ENCODE measurements at regions not wholly inside any gene's neighbourhood (a gene's known extent, or its start where the extent isn't known, plus 50 kb on each side); places are given as distances from the start of the nearest gene placed in this dataset.
A peak's percentile ranks its signal among the peaks of the same experiment; 100 is the strongest.

DNA sequence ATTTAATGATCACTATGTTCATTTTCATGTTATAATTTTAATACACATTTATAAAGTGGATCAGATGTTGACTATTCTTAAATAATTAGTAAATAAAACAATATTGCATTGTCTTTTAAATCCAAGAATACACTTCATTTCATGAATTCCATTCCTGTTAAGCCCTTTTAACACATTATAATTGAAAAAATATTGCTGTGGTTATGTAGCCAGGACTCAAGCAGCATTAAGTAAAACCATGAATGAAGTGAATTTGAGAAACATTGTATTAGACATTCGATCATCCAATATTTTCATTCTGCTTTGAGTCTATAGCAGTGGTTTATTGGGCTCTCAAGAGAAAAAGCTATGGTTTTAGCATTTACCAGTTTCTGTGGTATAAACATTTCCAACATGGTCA lies 94.2 kb upstream of the RAPGEF2 start:
- H3K27me3 ChIP-seq (ENCODE audit: control insufficient read depth, insufficient read depth, low read length) = peaks cover 4% of the 10 kb centered on the region
- no peaks in the 10 kb centered on the region for H3K36me3 Mint-ChIP-seq
- no peaks in the 10 kb centered on the region for H3K36me3 ChIP-seq (ENCODE audit: control insufficient read depth, insufficient read depth, low read length)
- H3K4me3 Mint-ChIP-seq = no peak overlapping the region
- H3K27ac Mint-ChIP-seq = no peak overlapping the region
- no peak overlapping the region for H3K4me3 ChIP-seq (ENCODE audit: low read depth, low read length)
- H3K9me3 Mint-ChIP-seq = peaks cover 0 to under 1% (median 0%) of the 10 kb centered on the region in 7 donors
- H3K27ac ChIP-seq (ENCODE audit: insufficient read depth, low read length, poor library complexity, severe bottlenecking) = no peak overlapping the region
- peaks cover 0 to under 1% (median 0%) of the 10 kb centered on the region in 4 donors for H3K4me1 Mint-ChIP-seq
- peaks cover 19% of the 10 kb centered on the region for H3K27me3 Mint-ChIP-seq
- ATAC-seq (ENCODE audit: low read depth in 2 of 2) (no peak), DNase-seq (no peak)
- H3K9me3 ChIP-seq (ENCODE audit: control insufficient read depth in 2 of 2, low read length in 2 of 2) = no peaks in the 10 kb centered on the region
- H3K4me1 ChIP-seq (ENCODE audit: control insufficient read depth, insufficient read depth, low read length, poor library complexity, severe bottlenecking) = no peaks in the 10 kb centered on the region

DNA sequence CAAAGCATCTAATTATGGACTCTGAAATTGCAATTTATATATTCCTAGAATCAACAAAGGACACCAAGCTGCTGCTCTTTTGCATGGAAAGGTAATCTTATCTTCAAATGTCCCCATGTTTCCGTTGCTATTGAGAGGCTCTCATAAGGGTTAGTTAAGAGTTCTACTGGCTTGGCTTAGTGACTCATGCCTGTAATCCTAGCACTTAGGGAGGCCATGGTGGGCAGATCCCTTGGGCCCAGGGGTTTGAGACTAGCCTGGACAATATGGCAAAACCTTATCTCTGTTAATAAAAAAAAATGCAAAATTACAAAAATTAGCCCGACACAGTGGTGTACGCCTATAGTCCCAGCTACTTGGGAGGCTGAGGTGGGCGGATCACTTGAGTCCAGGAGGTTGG lies 93.4 kb upstream of the RAPGEF2 start:
- no peaks in the 10 kb centered on the region for H3K9me3 Mint-ChIP-seq
- no peak overlapping the region for H3K4me3 Mint-ChIP-seq
- no peak overlapping the region for H3K27ac ChIP-seq (ENCODE audit: insufficient read depth, low read length, poor library complexity, severe bottlenecking)
- peaks cover 18% of the 10 kb centered on the region for H3K27me3 Mint-ChIP-seq
- no peaks in the 10 kb centered on the region for H3K36me3 Mint-ChIP-seq
- H3K4me3 ChIP-seq (ENCODE audit: low read depth, low read length) = no peak overlapping the region
- H3K4me1 Mint-ChIP-seq = no peaks in the 10 kb centered on the region
- no peaks in the 10 kb centered on the region for H3K4me1 ChIP-seq (ENCODE audit: control insufficient read depth, insufficient read depth, low read length, poor library complexity, severe bottlenecking)
- no peaks in the 10 kb centered on the region for H3K9me3 ChIP-seq (ENCODE audit: control insufficient read depth in 2 of 2, low read length in 2 of 2)
- peaks cover 4% of the 10 kb centered on the region for H3K27me3 ChIP-seq (ENCODE audit: control insufficient read depth, insufficient read depth, low read length)
- no peaks in the 10 kb centered on the region for H3K36me3 ChIP-seq (ENCODE audit: control insufficient read depth, insufficient read depth, low read length)
- ATAC-seq (ENCODE audit: low read depth in 2 of 2) (no peak), DNase-seq (no peak)
- no peak overlapping the region for H3K27ac Mint-ChIP-seq

- Mint-ChIP-seq H3K9me3 (no peaks in the 10 kb centered on the region), H3K36me3 (no peaks in the 10 kb centered on the region), H3K27ac (no peak overlapping the region), H3K4me3 (no peak overlapping the region), H3K4me1 (no peaks in the 10 kb centered on the region), H3K27me3 (peaks cover 18% of the 10 kb centered on the region)
- peaks cover 4% of the 10 kb centered on the region for H3K27me3 ChIP-seq (ENCODE audit: control insufficient read depth, insufficient read depth, low read length)
- no peaks in the 10 kb centered on the region for H3K9me3 ChIP-seq (ENCODE audit: control insufficient read depth in 2 of 2, low read length in 2 of 2)
- ATAC-seq (ENCODE audit: low read depth in 2 of 2) (no peak), DNase-seq (no peak)
- H3K36me3 ChIP-seq (ENCODE audit: control insufficient read depth, insufficient read depth, low read length) = no peaks in the 10 kb centered on the region
- no peaks in the 10 kb centered on the region for H3K4me1 ChIP-seq (ENCODE audit: control insufficient read depth, insufficient read depth, low read length, poor library complexity, severe bottlenecking)
- no peak overlapping the region for H3K27ac ChIP-seq (ENCODE audit: insufficient read depth, low read length, poor library complexity, severe bottlenecking)
- H3K4me3 ChIP-seq (ENCODE audit: low read depth, low read length) = no peak overlapping the region
Observed at GRCh38 chr4:159010100-159010499, 92.8 kb upstream of the RAPGEF2 start.

GRCh38 chr4:159010563-159011260 lies 92.2 kb upstream of the RAPGEF2 start:
- H3K27me3 Mint-ChIP-seq = peaks cover 18% of the 10 kb centered on the region
- no peaks in the 10 kb centered on the region for H3K9me3 Mint-ChIP-seq
- Histone ChIP-seq H3K4me1 (ENCODE audit: control insufficient read depth, insufficient read depth, low read length, poor library complexity, severe bottlenecking) (no peaks in the 10 kb centered on the region), H3K4me3 (ENCODE audit: low read depth, low read length) (no peak overlapping the region), H3K27me3 (ENCODE audit: control insufficient read depth, insufficient read depth, low read length) (peaks cover 4% of the 10 kb centered on the region), H3K9me3 (ENCODE audit: control insufficient read depth in 2 of 2, low read length in 2 of 2) (no peaks in the 10 kb centered on the region), H3K36me3 (ENCODE audit: control insufficient read depth, insufficient read depth, low read length) (no peaks in the 10 kb centered on the region), H3K27ac (ENCODE audit: insufficient read depth, low read length, poor library complexity, severe bottlenecking) (no peak overlapping the region)
- ATAC-seq (ENCODE audit: low read depth in 2 of 2) (no peak), DNase-seq (no peak)
- H3K36me3 Mint-ChIP-seq = no peaks in the 10 kb centered on the region
- H3K27ac Mint-ChIP-seq = no peak overlapping the region
- H3K4me1 Mint-ChIP-seq = no peaks in the 10 kb centered on the region
- H3K4me3 Mint-ChIP-seq = no peak overlapping the region

DNA sequence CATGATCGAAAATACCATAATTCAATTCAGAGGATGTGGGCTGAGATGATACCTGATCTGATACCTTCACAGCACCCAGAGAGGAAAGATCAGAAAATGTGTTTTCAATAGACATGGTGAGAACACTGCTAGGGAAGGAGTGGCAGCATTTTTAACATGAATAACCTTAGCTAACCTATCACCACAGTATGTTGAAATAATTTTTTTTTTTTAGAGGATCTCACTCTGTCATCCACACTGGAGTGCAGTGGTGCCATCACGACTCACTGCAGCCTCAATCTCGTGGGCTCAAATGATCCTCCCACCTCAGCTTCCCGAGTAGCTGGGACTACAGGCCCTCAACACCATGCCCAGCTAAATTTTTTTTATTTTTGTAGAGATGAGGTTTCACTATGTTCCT lies 90.5 kb upstream of the RAPGEF2 start:
- ATAC-seq (ENCODE audit: low read depth in 2 of 2) = no peak
- no peaks in the 10 kb centered on the region for H3K36me3 Mint-ChIP-seq
- no peak overlapping the region for H3K4me3 ChIP-seq (ENCODE audit: low read depth, low read length)
- no peak overlapping the region for H3K27ac Mint-ChIP-seq
- H3K4me3 Mint-ChIP-seq = no peak overlapping the region
- no peak overlapping the region for H3K27ac ChIP-seq (ENCODE audit: insufficient read depth, low read length, poor library complexity, severe bottlenecking)
- no peaks in the 10 kb centered on the region for H3K9me3 Mint-ChIP-seq
- no peaks in the 10 kb centered on the region for H3K36me3 ChIP-seq (ENCODE audit: control insufficient read depth, insufficient read depth, low read length)
- no peaks in the 10 kb centered on the region for H3K4me1 ChIP-seq (ENCODE audit: control insufficient read depth, insufficient read depth, low read length, poor library complexity, severe bottlenecking)
- DNase-seq = no peak
- peaks cover 18% of the 10 kb centered on the region for H3K27me3 Mint-ChIP-seq
- H3K27me3 ChIP-seq (ENCODE audit: control insufficient read depth, insufficient read depth, low read length) = no peaks in the 10 kb centered on the region
- no peaks in the 10 kb centered on the region for H3K4me1 Mint-ChIP-seq
- no peaks in the 10 kb centered on the region for H3K9me3 ChIP-seq (ENCODE audit: control insufficient read depth in 2 of 2, low read length in 2 of 2)

- Mint-ChIP-seq H3K27me3 (peaks cover 20% of the 10 kb centered on the region), H3K4me1 (no peaks in the 10 kb centered on the region), H3K4me3 (no peak overlapping the region), H3K36me3 (no peaks in the 10 kb centered on the region), H3K27ac (peak overlapping the region in 1 of 3 donors; percentile 32), H3K9me3 (no peaks in the 10 kb centered on the region)
- DNase-seq = no peak
- no peak overlapping the region for H3K27ac ChIP-seq (ENCODE audit: insufficient read depth, low read length, poor library complexity, severe bottlenecking)
- no peak for ATAC-seq (ENCODE audit: low read depth in 2 of 2)
- H3K4me1 ChIP-seq (ENCODE audit: control insufficient read depth, insufficient read depth, low read length, poor library complexity, severe bottlenecking) = no peaks in the 10 kb centered on the region
- H3K36me3 ChIP-seq (ENCODE audit: control insufficient read depth, insufficient read depth, low read length) = no peaks in the 10 kb centered on the region
- H3K4me3 ChIP-seq (ENCODE audit: low read depth, low read length) = no peak overlapping the region
- no peaks in the 10 kb centered on the region for H3K9me3 ChIP-seq (ENCODE audit: control insufficient read depth in 2 of 2, low read length in 2 of 2)
- no peaks in the 10 kb centered on the region for H3K27me3 ChIP-seq (ENCODE audit: control insufficient read depth, insufficient read depth, low read length)
Observed at GRCh38 chr4:159013692-159014091, 89.2 kb upstream of the RAPGEF2 start.

- Mint-ChIP-seq H3K4me1 (no peaks in the 10 kb centered on the region), H3K9me3 (no peaks in the 10 kb centered on the region), H3K36me3 (no peaks in the 10 kb centered on the region), H3K4me3 (no peak overlapping the region), H3K27me3 (peaks cover 20% of the 10 kb centered on the region), H3K27ac (no peak overlapping the region)
- ATAC-seq (ENCODE audit: low read depth in 2 of 2) = no peak
- H3K4me1 ChIP-seq (ENCODE audit: control insufficient read depth, insufficient read depth, low read length, poor library complexity, severe bottlenecking) = no peaks in the 10 kb centered on the region
- H3K9me3 ChIP-seq (ENCODE audit: control insufficient read depth in 2 of 2, low read length in 2 of 2) = no peaks in the 10 kb centered on the region
- H3K36me3 ChIP-seq (ENCODE audit: control insufficient read depth, insufficient read depth, low read length) = no peaks in the 10 kb centered on the region
- DNase-seq = no peak
- H3K27ac ChIP-seq (ENCODE audit: insufficient read depth, low read length, poor library complexity, severe bottlenecking) = no peak overlapping the region
- H3K27me3 ChIP-seq (ENCODE audit: control insufficient read depth, insufficient read depth, low read length) = no peaks in the 10 kb centered on the region
- H3K4me3 ChIP-seq (ENCODE audit: low read depth, low read length) = no peak overlapping the region
Observed at GRCh38 chr4:159014859-159015258, 88.0 kb upstream of the RAPGEF2 start.

DNA sequence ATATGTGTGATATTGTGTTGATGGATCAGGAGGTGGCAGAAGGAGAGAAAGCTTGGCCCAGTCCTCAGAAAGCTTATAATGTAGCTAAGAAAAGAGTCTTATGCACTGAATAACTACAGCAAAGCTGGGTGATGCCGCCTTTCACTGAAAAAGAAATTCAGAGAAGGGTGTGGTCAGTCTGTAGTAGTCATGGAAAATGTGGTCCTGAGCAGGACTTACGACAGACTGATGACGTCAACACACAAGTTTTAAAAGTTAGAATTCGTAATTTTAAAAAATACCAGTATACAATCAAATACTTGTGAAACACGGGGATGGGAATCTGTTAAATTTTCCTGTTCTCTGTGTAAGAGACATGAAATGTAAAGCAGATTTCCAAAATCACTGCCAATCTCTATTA lies 87.0 kb upstream of the RAPGEF2 start:
- peaks cover 0 to under 1% (median 0%) of the 10 kb centered on the region in 7 donors for H3K9me3 Mint-ChIP-seq
- no peaks in the 10 kb centered on the region for H3K36me3 ChIP-seq (ENCODE audit: control insufficient read depth, insufficient read depth, low read length)
- H3K27ac Mint-ChIP-seq = no peak overlapping the region
- H3K27me3 Mint-ChIP-seq = peaks cover 14% of the 10 kb centered on the region
- H3K4me3 ChIP-seq (ENCODE audit: low read depth, low read length) = no peak overlapping the region
- no peak overlapping the region for H3K4me3 Mint-ChIP-seq
- no peaks in the 10 kb centered on the region for H3K4me1 Mint-ChIP-seq
- no peak for ATAC-seq (ENCODE audit: low read depth in 2 of 2)
- no peaks in the 10 kb centered on the region for H3K27me3 ChIP-seq (ENCODE audit: control insufficient read depth, insufficient read depth, low read length)
- no peak for DNase-seq
- H3K9me3 ChIP-seq (ENCODE audit: control insufficient read depth in 2 of 2, low read length in 2 of 2) = no peaks in the 10 kb centered on the region
- no peaks in the 10 kb centered on the region for H3K36me3 Mint-ChIP-seq
- H3K4me1 ChIP-seq (ENCODE audit: control insufficient read depth, insufficient read depth, low read length, poor library complexity, severe bottlenecking) = no peaks in the 10 kb centered on the region
- H3K27ac ChIP-seq (ENCODE audit: insufficient read depth, low read length, poor library complexity, severe bottlenecking) = no peak overlapping the region

Measured in CD4-positive, CD25-positive, alpha-beta regulatory T cell (primary cell).